GM12892 (cell line): ENCODE measurements at regions not wholly inside any gene's neighbourhood (a gene's known extent, or its start where the extent isn't known, plus 50 kb on each side); places are given as distances from the start of the nearest gene placed in this dataset.

Experiments
- POLR2A ChIP-seq: IDR thresholded peaks from 2 replicates; pipeline ENCODE4 v1.6.1; 2011; ENCODE audit warnings: low read depth, low read length, control low read depth
- POLR2AphosphoS5 ChIP-seq: IDR thresholded peaks from 2 replicates; pipeline ENCODE4 v1.6.1; 2011; ENCODE audit warnings: low read depth, low read length, control low read depth
- TAF1 ChIP-seq: IDR thresholded peaks from 2 replicates; pipeline ENCODE4 v1.6.1; 2011; ENCODE audit warnings: low read depth, mild to moderate bottlenecking, control low read depth, low read length, borderline replicate concordance

DNA sequence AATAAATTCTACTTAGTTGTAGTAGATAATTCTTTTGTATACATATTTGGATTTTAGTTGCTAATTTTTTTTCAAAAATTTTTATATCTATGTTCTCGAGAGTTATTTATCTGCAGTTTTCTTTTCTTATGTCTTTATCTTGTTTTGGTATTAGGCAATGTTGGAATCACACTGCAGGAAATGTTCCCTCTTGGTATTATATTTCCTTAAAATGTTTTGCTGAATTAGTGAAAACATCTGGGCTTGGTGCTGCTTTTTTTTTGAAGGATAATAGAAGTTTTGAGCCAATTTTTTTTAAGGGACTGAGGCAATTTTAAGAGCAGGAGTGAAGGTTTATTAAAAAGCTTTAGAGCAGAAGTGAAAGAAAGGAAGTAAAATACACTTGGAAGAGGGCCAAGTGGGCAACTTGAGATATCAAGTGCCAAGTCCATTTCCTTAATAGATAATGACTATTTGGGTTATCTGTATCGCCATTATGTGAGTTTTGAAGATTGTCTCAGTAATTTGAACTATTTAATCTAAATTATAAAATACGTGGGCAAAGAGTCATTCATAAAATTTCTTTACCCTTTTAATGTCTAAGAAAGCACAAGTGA, 1390.1 kb upstream of the CDH8 start:
- TF ChIP-seq POLR2A (no peak), POLR2AphosphoS5 (no peak), TAF1 (no peak)
